HCT116 (cell line): ENCODE measurements at regions not wholly inside any gene's neighbourhood (a gene's known extent, or its start where the extent isn't known, plus 50 kb on each side); places are given as distances from the start of the nearest gene placed in this dataset.

Experiments used
- ATAC-seq: fragments of 200-7000 bp; cut with Tn5 transposase; 2 replicates; pipeline ENCODE4 v1.9.1; 2020; ENCODE audit warnings: mild to moderate bottlenecking, moderate library complexity
- BruUV-seq: library from RNA; stranded (reverse); fragments of 400-500 nt; replicated peaks from 2 replicates; lab custom pipeline; 2021; lab: Mats Ljungman, UMichigan
- CTCF ChIA-PET: fragments of 300-600 bp; sonication (Branson Sonifier 250); formaldehyde crosslinking; loops from one replicate; lab custom pipeline; 2021; ENCODE audit warnings: antibody characterized with exemption; lab: Charles Lee
- POLR2A ChIA-PET: fragments of 300-600, 350-600 bp; sonication (Branson Sonifier 250); formaldehyde crosslinking; loops from one replicate; lab custom pipeline; 2021; ENCODE audit warnings: antibody characterized with exemption; lab: Charles Lee
- RAD21 ChIA-PET, 2 experiments: fragments of 300-600 bp; sonication (Branson Sonifier 250); formaldehyde crosslinking; loops; one replicate each; lab custom pipeline; 2023; ENCODE audit warnings: low total read pairs in 2 of 2; ENCODE audit not compliant: uncharacterized antibody in 2 of 2, unreplicated experiment in 2 of 2, low non-redundant PET in 1 of 2; lab: Charles Lee
- DNase-seq: peaks from one replicate; pipeline ENCODE4 v3.0.0-alpha.2; 2010; ENCODE audit warnings: low read depth, low spot score
- H2AFZ ChIP-seq: fragments of 200-600 bp; shearing (Covaris generic), sonication (generic); 2 replicates; pipeline ENCODE4 v1.6.1; 2017; ENCODE audit warnings: low read depth, mixed run types, mixed read lengths, antibody characterized with exemption, low read length; ENCODE audit not compliant: poor library complexity, severe bottlenecking
- H3K27ac ChIP-seq: 2 replicates; pipeline ENCODE4 v1.5.1; 2012; ENCODE audit warnings: low read depth, low read length
- H3K27me3 ChIP-seq: fragments of 200-600 bp; sonication (generic); 2 replicates; pipeline ENCODE4 v1.6.1; 2016; ENCODE audit warnings: mixed run types, low read length, mixed read lengths; ENCODE audit not compliant: insufficient read depth
- H3K36me3 ChIP-seq, 2 experiments: fragments of 200-500 bp in 1 of 2; fragments of 200-600 bp in 1 of 2; sonication (Bioruptor generic) in 1 of 2; sonication (generic) in 1 of 2; 2 replicates each; pipeline versions ENCODE4 v1.5.1 to v1.6.1; 2014 to 2016; ENCODE audit warnings: low read length in 2 of 2, inconsistent platforms in 1 of 2, mixed read lengths in 1 of 2, mixed run types in 1 of 2; ENCODE audit not compliant: insufficient read depth in 2 of 2, control insufficient read depth in 1 of 2
- H3K4me1 ChIP-seq, 2 experiments: fragments of 200-600 bp in 1 of 2; sonication (generic) in 1 of 2; 2 replicates each; pipeline versions ENCODE4 v1.5.1 to v1.6.1; 2012 to 2017; ENCODE audit warnings: low read length in 2 of 2, inconsistent platforms in 1 of 2, mild to moderate bottlenecking in 1 of 2, mixed read lengths in 1 of 2, mixed run types in 1 of 2, moderate library complexity in 1 of 2; ENCODE audit not compliant: insufficient read depth in 2 of 2, control insufficient read depth in 1 of 2
- H3K4me2 ChIP-seq: fragments of 200-600 bp; sonication (generic); 2 replicates; pipeline ENCODE4 v1.6.1; 2017; ENCODE audit warnings: mixed run types, low read length, mixed read lengths
- H3K4me3 ChIP-seq, 2 experiments: fragments of 200-600 bp in 1 of 2; sonication (generic) in 1 of 2; replicated peaks in 1 of 2; 2 replicates each; pipeline ENCODE4 v1.5.1; 2011 to 2016; ENCODE audit warnings: low read length in 2 of 2, control low read depth in 1 of 2, low read depth in 1 of 2, mild to moderate bottlenecking in 1 of 2, mixed read lengths in 1 of 2, mixed run types in 1 of 2
- H3K79me2 ChIP-seq: fragments of 200-600 bp; sonication (generic); 2 replicates; pipeline ENCODE4 v1.6.1; 2017; ENCODE audit warnings: mild to moderate bottlenecking, mixed run types, low read length, moderate library complexity, mixed read lengths; ENCODE audit not compliant: insufficient read depth
- H3K9ac ChIP-seq: fragments of 200-600 bp; sonication (generic); 2 replicates; pipeline ENCODE4 v1.6.1; 2016; ENCODE audit warnings: low read length, mixed read lengths
- H3K9me2 ChIP-seq: fragments of 200-600 bp; sonication (generic), shearing (Covaris generic); 2 replicates; pipeline ENCODE4 v1.6.1; 2017; ENCODE audit warnings: mixed run types, mild to moderate bottlenecking, moderate library complexity; ENCODE audit not compliant: insufficient read depth
- H3K9me3 ChIP-seq, 2 experiments: fragments of 200-500 bp in 1 of 2; fragments of 200-600 bp in 1 of 2; sonication (Bioruptor generic) in 1 of 2; sonication (generic) in 1 of 2; 2 replicates each; pipeline ENCODE4 v1.6.1; 2014 to 2017; ENCODE audit warnings: low read length in 2 of 2, mixed read lengths in 2 of 2, inconsistent platforms in 1 of 2, low read depth in 1 of 2, mild to moderate bottlenecking in 1 of 2, mixed run types in 1 of 2, moderate library complexity in 1 of 2; ENCODE audit not compliant: control insufficient read depth in 1 of 2, insufficient read depth in 1 of 2
- H4K20me1 ChIP-seq: fragments of 200-600 bp; sonication (generic), shearing (Covaris generic); 2 replicates; pipeline ENCODE4 v1.6.1; 2017; ENCODE audit warnings: mixed run types, mild to moderate bottlenecking, moderate library complexity; ENCODE audit not compliant: insufficient read depth
- ATF3 ChIP-seq: IDR thresholded peaks from 2 replicates; pipeline ENCODE4 v1.6.1; 2012
- CBX3 ChIP-seq: IDR thresholded peaks from 2 replicates; pipeline ENCODE4 v1.6.1; 2012; ENCODE audit warnings: low read depth
- CTCF ChIP-seq, 3 experiments: fragments of 200-600 bp in 1 of 3; sonication (generic) in 1 of 3; IDR thresholded peaks in 2 of 3; conservative IDR thresholded peaks in 1 of 3; 2 replicates each; pipeline ENCODE4 v1.5.1; 2012 to 2017; ENCODE audit warnings: low read depth in 2 of 3, low read length in 2 of 3, antibody characterized with exemption in 1 of 3, borderline replicate concordance in 1 of 3, control low read depth in 1 of 3, mild to moderate bottlenecking in 1 of 3, mixed read lengths in 1 of 3, mixed run types in 1 of 3, moderate library complexity in 1 of 3; ENCODE audit not compliant: insufficient read depth in 1 of 3
- EGR1 ChIP-seq: IDR thresholded peaks from 2 replicates; pipeline ENCODE4 v1.6.1; 2012; ENCODE audit warnings: low read depth
- ELF1 ChIP-seq: IDR thresholded peaks from 2 replicates; pipeline ENCODE4 v1.6.1; 2012; ENCODE audit warnings: low read depth, borderline replicate concordance
- EZH2 ChIP-seq: fragments of 200-600 bp; sonication (generic); IDR thresholded peaks from 2 replicates; pipeline ENCODE4 v1.6.1; 2017; ENCODE audit warnings: antibody characterized with exemption, mixed run types
- JUND ChIP-seq: IDR thresholded peaks from 2 replicates; pipeline ENCODE4 v1.6.1; 2012
- POLR2A ChIP-seq: IDR thresholded peaks from 2 replicates; pipeline ENCODE4 v1.7.0; 2011; ENCODE audit warnings: borderline replicate concordance; ENCODE audit not compliant: insufficient read depth, insufficient read length; ENCODE audit errors: extremely low read depth
- POLR2AphosphoS5 ChIP-seq: IDR thresholded peaks from 2 replicates; pipeline ENCODE4 v1.6.1; 2011; ENCODE audit warnings: mild to moderate bottlenecking, low read depth, low read length, moderate library complexity
- RAD21 ChIP-seq: IDR thresholded peaks from 2 replicates; pipeline ENCODE4 v1.6.1; 2012; ENCODE audit warnings: low read depth, mild to moderate bottlenecking
- SIN3A ChIP-seq: IDR thresholded peaks from 2 replicates; pipeline ENCODE4 v1.6.1; 2012; ENCODE audit warnings: low read depth
- SP1 ChIP-seq: IDR thresholded peaks from 2 replicates; pipeline ENCODE4 v1.6.1; 2012; ENCODE audit warnings: low read depth
- YY1 ChIP-seq: IDR thresholded peaks from 2 replicates; pipeline ENCODE4 v1.6.1; 2011; ENCODE audit warnings: low read length, low read depth, moderate library complexity, mild to moderate bottlenecking; ENCODE audit not compliant: insufficient replicate concordance; ENCODE audit errors: extremely low read depth
- ZBTB33 ChIP-seq: IDR thresholded peaks from 2 replicates; pipeline ENCODE4 v1.6.1; 2011; ENCODE audit warnings: mild to moderate bottlenecking, low read length, moderate library complexity; ENCODE audit not compliant: insufficient replicate concordance; ENCODE audit errors: extremely low read depth
- ZFX ChIP-seq: fragments of 450-650 bp; IDR thresholded peaks from 2 replicates; pipeline ENCODE4 v1.6.1; 2017
- ZNF274 ChIP-seq: fragments of 200-500 bp; sonication (Bioruptor generic); IDR thresholded peaks from 2 replicates; pipeline ENCODE4 v1.6.1; 2014; ENCODE audit warnings: mild to moderate bottlenecking, low read depth, low read length, inconsistent platforms
- intact Hi-C: fragments of 100-400 bp; cut with micrococcal nuclease; formaldehyde crosslinking; loops from 2 replicates; pipeline ENCODE4 v1.10.0; 2022

- TF ChIP-seq ZBTB33 (no peak), ZNF274 (no peak), CBX3 (no peak), ZFX (no peak), EGR1 (no peak), POLR2AphosphoS5 (no peak), JUND (no peak), POLR2A (no peak)
Observed at GRCh38 chr2:236703906-236704305, 134.3 kb downstream of the ACKR3 start (continued).

- POLR2A ChIA-PET: no interaction called here
Observed at GRCh38 chr2:236704887-236705286, 135.3 kb downstream of the ACKR3 start.

More at GRCh38 chr2:236704887-236705286, 135.3 kb downstream of the ACKR3 start:
- ChIA-PET CTCF (no interaction called here), RAD21 (no interaction called here)
- no peak overlapping the region for H2AFZ ChIP-seq
- no peak overlapping the region for H3K4me3 ChIP-seq
- no peaks in the 10 kb centered on the region for H3K4me1 ChIP-seq
- DNase-seq (no peak), ATAC-seq (no peak)
- no peaks in the 10 kb centered on the region for H3K36me3 ChIP-seq
- TF ChIP-seq EZH2: no peak
- no peak for TF ChIP-seq SIN3A
- no peak for TF ChIP-seq ZNF274
- no peak for TF ChIP-seq ELF1
- TF ChIP-seq EGR1: no peak
- no peak for TF ChIP-seq RAD21
- TF ChIP-seq CBX3: no peak
- no peak for TF ChIP-seq JUND
- TF ChIP-seq SP1: no peak
- TF ChIP-seq ZBTB33: no peak
- TF ChIP-seq ATF3: no peak
- TF ChIP-seq CTCF (IDR thresholded peaks at IDR 0.05 in 2 of 3, conservative IDR thresholded peaks at IDR 0.05 in 1 of 3; ENCODE audit: borderline replicate concordance in 1 of 3, insufficient read depth in 1 of 3, low read depth in 2 of 3, low read length in 2 of 3): no peak
- no peak for TF ChIP-seq ZFX
- no peak for TF ChIP-seq YY1
- no peak for TF ChIP-seq POLR2AphosphoS5
- H4K20me1 ChIP-seq: no peaks in the 10 kb centered on the region
- no peak overlapping the region for H3K4me2 ChIP-seq
- no peaks in the 10 kb centered on the region for H3K79me2 ChIP-seq
- H3K27me3 ChIP-seq: no peaks in the 10 kb centered on the region; the same call in 1 of the 2 replicates
- no peaks in the 10 kb centered on the region for H3K9me3 ChIP-seq
- BruUV-seq: no TSS peak
- no peak overlapping the region for H3K27ac ChIP-seq
- H3K9me2 ChIP-seq: no peaks in the 10 kb centered on the region
- no peak overlapping the region for H3K9ac ChIP-seq
- intact Hi-C loops: no loop called here
